Cardiac muscle cell (in vitro differentiated cells and primary cell): ENCODE measurements at regions not wholly inside any gene's neighbourhood (a gene's known extent, or its start where the extent isn't known, plus 50 kb on each side); places are given as distances from the start of the nearest gene placed in this dataset.

Experiments used
- DNase-seq, 2 donors: peaks; one replicate each; pipeline versions ENCODE4 v3.0.0 to v3.0.0-alpha.2; 2010 to 2017; ENCODE audit warnings: low read depth in 1 of 2, low spot score in 1 of 2
- H3K27ac ChIP-seq: fragments of 200-600 bp; sonication (generic); 2 replicates; pipeline ENCODE4 v1.5.1; 2016
- H3K27me3 ChIP-seq: fragments of 200-600 bp; sonication (generic); 2 replicates; pipeline ENCODE4 v1.6.0; 2016; ENCODE audit warnings: control low read depth
- H3K36me3 ChIP-seq: fragments of 200-600 bp; sonication (generic); 2 replicates; pipeline ENCODE4 v1.5.1; 2016; ENCODE audit warnings: control low read depth
- H3K4me1 ChIP-seq: fragments of 200-600 bp; sonication (generic); 2 replicates; pipeline ENCODE4 v1.8.1; 2017; ENCODE audit warnings: low read depth, mild to moderate bottlenecking, mixed run types
- H3K4me3 ChIP-seq: fragments of 200-600 bp; sonication (generic); 2 replicates; pipeline ENCODE4 v1.5.1; 2016; ENCODE audit warnings: mild to moderate bottlenecking
- H3K9me3 ChIP-seq: fragments of 200-600 bp; sonication (generic); 2 replicates; pipeline ENCODE4 v1.5.1; 2017; ENCODE audit warnings: low read depth, mild to moderate bottlenecking, control low read depth
- CTCF ChIP-seq: IDR thresholded peaks from 2 replicates; pipeline ENCODE4 v1.5.1; 2012; ENCODE audit warnings: low read depth, mild to moderate bottlenecking, low read length

DNA sequence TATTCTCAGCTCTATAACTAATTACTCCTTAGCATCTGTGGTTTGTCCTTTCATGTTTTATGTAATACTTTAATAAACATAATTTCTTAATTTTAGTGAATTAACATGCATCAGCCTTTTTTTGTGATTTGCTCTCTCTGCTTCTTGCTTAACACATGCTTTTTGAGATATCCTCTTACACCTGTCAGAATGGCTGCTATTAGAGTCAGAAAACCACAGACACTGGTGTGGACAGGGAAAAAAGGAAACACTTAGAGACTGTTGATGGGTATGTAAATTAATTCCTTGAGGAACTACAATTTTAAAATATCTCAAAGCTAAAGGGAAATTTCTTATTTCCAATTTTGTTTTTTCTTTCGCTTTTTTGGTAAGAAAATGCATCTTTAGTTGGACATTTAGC, 549.0 kb downstream of the ZNF804A start:
- no peaks in the 10 kb centered on the region for H3K9me3 ChIP-seq
- H3K36me3 ChIP-seq: no peaks in the 10 kb centered on the region
- no peak for DNase-seq
- H3K27me3 ChIP-seq: no peaks in the 10 kb centered on the region
- H3K4me1 ChIP-seq: no peaks in the 10 kb centered on the region
- H3K4me3 ChIP-seq: no peak overlapping the region
- H3K27ac ChIP-seq: no peak overlapping the region
- no peak for TF ChIP-seq CTCF

GRCh38 chr2:185152186-185152585, 553.9 kb downstream of the ZNF804A start:
- Histone ChIP-seq H3K9me3 (no peaks in the 10 kb centered on the region), H3K27me3 (no peaks in the 10 kb centered on the region), H3K4me1 (no peaks in the 10 kb centered on the region), H3K27ac (no peak overlapping the region), H3K36me3 (no peaks in the 10 kb centered on the region), H3K4me3 (no peak overlapping the region)
- no peak for TF ChIP-seq CTCF
- DNase-seq: no peak

- no peaks in the 10 kb centered on the region for H3K9me3 ChIP-seq
- H3K4me1 ChIP-seq: no peaks in the 10 kb centered on the region
- no peaks in the 10 kb centered on the region for H3K36me3 ChIP-seq
- DNase-seq: no peak
- H3K27me3 ChIP-seq: no peaks in the 10 kb centered on the region
- no peak overlapping the region for H3K4me3 ChIP-seq
- TF ChIP-seq CTCF: no peak
- no peak overlapping the region for H3K27ac ChIP-seq
Observed at GRCh38 chr2:185161701-185162100, 563.4 kb downstream of the ZNF804A start.

GRCh38 chr2:185174353-185174752, 564.3 kb upstream of the FSIP2 start:
- Histone ChIP-seq H3K4me1 (no peaks in the 10 kb centered on the region), H3K4me3 (no peak overlapping the region), H3K9me3 (no peaks in the 10 kb centered on the region), H3K27me3 (no peaks in the 10 kb centered on the region), H3K36me3 (no peaks in the 10 kb centered on the region), H3K27ac (no peak overlapping the region)
- TF ChIP-seq CTCF: no peak
- DNase-seq: no peak

DNA sequence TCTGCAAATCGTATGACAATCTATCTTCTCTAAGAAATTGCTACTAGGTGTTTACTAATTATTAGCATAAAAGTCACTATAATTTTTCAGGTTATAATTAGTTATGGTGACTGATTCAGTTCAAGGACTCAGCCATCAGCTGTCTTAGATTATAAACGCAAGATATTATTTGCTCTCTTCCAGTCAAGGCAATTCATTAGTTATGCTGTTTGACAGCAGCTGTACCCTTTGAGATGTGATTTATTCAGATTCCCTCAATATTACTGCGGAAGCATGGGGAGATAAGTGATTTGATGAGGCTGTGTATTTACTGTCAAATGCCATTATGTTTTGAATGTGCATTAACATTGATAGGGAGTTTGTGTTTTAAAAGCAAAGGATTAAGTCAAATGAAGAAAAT, 558.9 kb upstream of the FSIP2 start:
- Histone ChIP-seq H3K4me3 (no peak overlapping the region), H3K9me3 (no peaks in the 10 kb centered on the region), H3K36me3 (no peaks in the 10 kb centered on the region), H3K27me3 (no peaks in the 10 kb centered on the region), H3K27ac (no peak overlapping the region), H3K4me1 (no peaks in the 10 kb centered on the region)
- no peak for TF ChIP-seq CTCF
- DNase-seq: no peak

- no peak for TF ChIP-seq CTCF
- Histone ChIP-seq H3K9me3 (no peaks in the 10 kb centered on the region), H3K36me3 (no peaks in the 10 kb centered on the region), H3K4me3 (no peak overlapping the region), H3K4me1 (no peaks in the 10 kb centered on the region), H3K27me3 (no peaks in the 10 kb centered on the region), H3K27ac (no peak overlapping the region)
- no peak for DNase-seq
Observed at GRCh38 chr2:185181901-185182300, 556.7 kb upstream of the FSIP2 start.
